A549 (cell line): ENCODE measurements at regions not wholly inside any gene's neighbourhood (a gene's known extent, or its start where the extent isn't known, plus 50 kb on each side); places are given as distances from the start of the nearest gene placed in this dataset.

Experiments used
- ATAC-seq, 2 experiments: fragments of 200-7000 bp in 1 of 2; fragments of >200 bp in 1 of 2; cut with Nextera tagmentation in 1 of 2; cut with Tn5 transposase in 1 of 2; 3 replicates each; pipeline versions ENCODE4 v1.8.0 to v1.9.1; 2018 to 2020; ENCODE audit warnings: mild to moderate bottlenecking in 1 of 2, moderate library complexity in 1 of 2
- CTCF ChIA-PET: fragments of 300-600 bp; sonication (Branson Sonifier 250); formaldehyde crosslinking; extraction: SDS; loops from one replicate; lab custom pipeline; 2021; ENCODE audit warnings: antibody characterized with exemption, inconsistent platforms; lab: Yijun Ruan, JAX
- POLR2A ChIA-PET: fragments of 350-600 bp; formaldehyde crosslinking; extraction: SDS; loops from one replicate; lab custom pipeline; 2021; ENCODE audit warnings: antibody characterized with exemption, inconsistent platforms; lab: Yijun Ruan, JAX
- DNase-seq, 2 experiments: peaks; one replicate each; pipeline versions ENCODE4 v3.0.0 to v3.0.0-alpha.2; 2011 to 2016; ENCODE audit warnings: low read depth in 1 of 2, low spot score in 1 of 2
- FAIRE-seq: peaks from 2 replicates; lab custom pipeline; 2011; peaks lifted over from hg19 to GRCh38; lab: Jason Lieb, UNC
- H3K27ac ChIP-seq, 2 experiments: fragments of >200 bp; sonication (Bioruptor Twin); formaldehyde crosslinking; 3 replicates each; pipeline ENCODE4 v1.5.1; 2016 to 2017
- H3K4me1 ChIP-seq: fragments of >200 bp; sonication (Bioruptor Twin); formaldehyde crosslinking; 3 replicates; pipeline ENCODE4 v1.6.1; 2016
- H3K4me2 ChIP-seq: fragments of >200 bp; sonication (Bioruptor Twin); formaldehyde crosslinking; 3 replicates; pipeline ENCODE4 v1.6.1; 2016
- H3K4me3 ChIP-seq: fragments of >200 bp; sonication (Bioruptor Twin); formaldehyde crosslinking; 3 replicates; pipeline ENCODE4 v1.5.1; 2016
- H3K9me3 ChIP-seq: fragments of >200 bp; sonication (Bioruptor Twin); formaldehyde crosslinking; 3 replicates; pipeline ENCODE4 v1.6.1; 2016
- CBX2 ChIP-seq: fragments of 200-600 bp; sonication (generic); IDR thresholded peaks from 2 replicates; pipeline ENCODE4 v1.6.1; 2016; ENCODE audit warnings: low read depth, mild to moderate bottlenecking, borderline replicate concordance
- CEBPB ChIP-seq, 2 experiments: fragments of >200 bp in 1 of 2; sonication (Bioruptor Twin) in 1 of 2; formaldehyde crosslinking in 1 of 2; IDR thresholded peaks; 2 replicates each; pipeline ENCODE4 v1.6.1; 2012 to 2016
- CHD4 ChIP-seq: fragments of 200-600 bp; sonication (generic); IDR thresholded peaks from 2 replicates; pipeline ENCODE4 v1.6.1; 2016; ENCODE audit warnings: antibody characterized with exemption, mild to moderate bottlenecking, borderline replicate concordance
- EHMT2 ChIP-seq: fragments of 200-600 bp; sonication (generic); IDR thresholded peaks from 2 replicates; pipeline ENCODE4 v1.6.1; 2016; ENCODE audit warnings: antibody characterized with exemption, low read depth, mild to moderate bottlenecking, moderate library complexity
- ESRRA ChIP-seq: fragments of 150-350 bp; IDR thresholded peaks from 2 replicates; pipeline ENCODE4 v1.6.1; 2014; ENCODE audit warnings: mild to moderate bottlenecking, low read length, borderline replicate concordance
- FOSB ChIP-seq: fragments of 250-450 bp; sonication (Bioruptor Pico); IDR thresholded peaks from 2 replicates; pipeline ENCODE4 v1.5.0; 2020; ENCODE audit warnings: mild to moderate bottlenecking, moderate library complexity
- FOSL2 ChIP-seq, 2 experiments: fragments of 450-650 bp in 1 of 2; fragments of >200 bp in 1 of 2; sonication (Bioruptor Twin) in 1 of 2; formaldehyde crosslinking; IDR thresholded peaks; 2 replicates each; pipeline versions ENCODE4 v1.5.0 to v1.6.1; 2016 to 2020; ENCODE audit warnings: mild to moderate bottlenecking in 1 of 2, moderate library complexity in 1 of 2
- HDAC2 ChIP-seq: fragments of 200-600 bp; sonication (generic); IDR thresholded peaks from 2 replicates; pipeline ENCODE4 v1.6.1; 2016
- HEYL ChIP-seq: fragments of 250-450 bp; sonication (Bioruptor Pico); IDR thresholded peaks from 2 replicates; pipeline ENCODE4 v1.8.0; 2021; ENCODE audit warnings: mild to moderate bottlenecking, moderate library complexity
- HOXB13 ChIP-seq: fragments of 250-450 bp; sonication (Bioruptor Pico); IDR thresholded peaks from 2 replicates; pipeline ENCODE4 v1.5.0; 2020; ENCODE audit warnings: low read depth, mild to moderate bottlenecking, moderate library complexity
- JUN ChIP-seq, 2 experiments: fragments of >200 bp; sonication (Bioruptor Twin); formaldehyde crosslinking; IDR thresholded peaks; 2 replicates in 1 of 2; 3 replicates in 1 of 2; pipeline ENCODE4 v1.6.1; 2016 to 2017
- JUNB ChIP-seq: fragments of >200 bp; sonication (Bioruptor Twin); formaldehyde crosslinking; IDR thresholded peaks from 2 replicates; pipeline ENCODE4 v1.6.1; 2016
- KDM1A ChIP-seq: fragments of 200-600 bp; sonication (generic); IDR thresholded peaks from 2 replicates; pipeline ENCODE4 v1.6.1; 2016; ENCODE audit warnings: low read depth, mild to moderate bottlenecking
- MAZ ChIP-seq: fragments of 150-350 bp; IDR thresholded peaks from 2 replicates; pipeline ENCODE4 v1.6.1; 2014; ENCODE audit warnings: antibody characterized with exemption, low read depth, low read length, borderline replicate concordance
- NFE2L2 ChIP-seq: fragments of 150-350 bp; conservative IDR thresholded peaks from 2 replicates; pipeline ENCODE4 v1.6.1; 2014; ENCODE audit warnings: low read length
- PHF8 ChIP-seq: fragments of 200-600 bp; sonication (generic); IDR thresholded peaks from 2 replicates; pipeline ENCODE4 v1.6.1; 2016; ENCODE audit warnings: low read depth, mild to moderate bottlenecking, antibody characterized with exemption, moderate library complexity, borderline replicate concordance
- POLR2A ChIP-seq: IDR thresholded peaks from 2 replicates; pipeline ENCODE4 v1.6.1; 2012; ENCODE audit warnings: mild to moderate bottlenecking, low read length
- RAD21 ChIP-seq, 2 experiments: fragments of >200 bp in 1 of 2; sonication (Bioruptor Twin) in 1 of 2; formaldehyde crosslinking in 1 of 2; IDR thresholded peaks in 1 of 2; conservative IDR thresholded peaks in 1 of 2; 2 replicates in 1 of 2; 3 replicates in 1 of 2; pipeline ENCODE4 v1.6.1; 2012 to 2018; ENCODE audit warnings: inconsistent platforms in 1 of 2
- RNF2 ChIP-seq: fragments of 200-600 bp; sonication (generic); IDR thresholded peaks from 2 replicates; pipeline ENCODE4 v1.6.1; 2016; ENCODE audit warnings: low read depth, mild to moderate bottlenecking, antibody characterized with exemption, moderate library complexity, borderline replicate concordance
- TFCP2L1 ChIP-seq: fragments of 250-450 bp; sonication (Bioruptor Pico); IDR thresholded peaks from 2 replicates; pipeline ENCODE4 v1.5.0; 2021; ENCODE audit warnings: mild to moderate bottlenecking
- WGBS: methylation state at CpG from one replicate; pipeline ENCODE4 v1.1.6; 2017; ENCODE audit errors: missing lambda C conversion rate; 5-methylcytosine and 5-hydroxymethylcytosine counted together
- TF ChIP-seq, protein P1 (sequence below): fragments of >200 bp; sonication (Bioruptor Twin); formaldehyde crosslinking; IDR thresholded peaks from 2 replicates; pipeline ENCODE4 v1.6.1; 2016
- TF ChIP-seq, protein P2 (sequence below): fragments of 250-450 bp; sonication (Bioruptor Pico); IDR thresholded peaks from 2 replicates; pipeline ENCODE4 v1.5.0; 2021; ENCODE audit warnings: mild to moderate bottlenecking, moderate library complexity, borderline replicate concordance
- TF ChIP-seq, protein P3 (sequence below): IDR thresholded peaks from 2 replicates; pipeline ENCODE4 v1.6.1; 2012
- TF ChIP-seq, protein P4 (sequence below): fragments of 200-600 bp; sonication (generic); IDR thresholded peaks from 2 replicates; pipeline ENCODE4 v1.6.1; 2016; ENCODE audit warnings: antibody characterized with exemption, mild to moderate bottlenecking, moderate library complexity
- TF ChIP-seq, protein P5 (sequence below): fragments of >200 bp; sonication (Bioruptor Twin); formaldehyde crosslinking; IDR thresholded peaks from 3 replicates; pipeline ENCODE4 v1.5.1; 2016

DNA sequence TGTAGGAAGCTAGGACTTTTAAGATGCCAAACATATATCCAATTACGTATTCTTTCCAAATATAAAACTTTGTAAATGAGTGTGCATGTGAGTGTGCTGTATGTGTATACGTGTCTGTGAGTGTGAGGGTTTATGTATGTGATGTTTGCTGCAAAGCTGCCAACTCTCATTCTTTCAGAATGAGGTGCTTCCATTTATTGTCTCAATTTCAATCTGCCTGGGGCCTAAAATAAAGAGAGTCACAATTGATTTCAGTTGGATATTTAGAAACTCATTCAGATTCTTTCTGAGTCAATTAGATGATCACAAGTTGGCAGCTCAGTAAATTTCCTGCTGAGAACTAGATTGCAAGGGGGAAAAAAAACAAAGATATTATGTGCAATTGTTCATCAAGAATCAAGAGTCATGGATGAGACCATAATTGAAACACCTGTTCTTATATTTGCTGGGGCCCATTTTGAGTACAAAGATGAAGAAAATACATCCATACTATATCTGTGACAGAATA is 621.2 kb upstream of the ACVR2A start:
- ChIA-PET CTCF (no interaction called here), POLR2A (no interaction called here)
- 1% methylated on average over 2 of the region's 2 CpGs for WGBS
- DNase-seq = no peak
- Histone ChIP-seq H3K4me1 (no peaks in the 10 kb centered on the region), H3K9me3 (no peaks in the 10 kb centered on the region), H3K27ac (no peak overlapping the region), H3K4me3 (no peak overlapping the region), H3K4me2 (no peak overlapping the region)
- TF ChIP-seq CEBPB (IDR thresholded peaks at IDR 0.05) = no peak
- no peak for TF ChIP-seq MAZ
- TF ChIP-seq, protein P1, sequence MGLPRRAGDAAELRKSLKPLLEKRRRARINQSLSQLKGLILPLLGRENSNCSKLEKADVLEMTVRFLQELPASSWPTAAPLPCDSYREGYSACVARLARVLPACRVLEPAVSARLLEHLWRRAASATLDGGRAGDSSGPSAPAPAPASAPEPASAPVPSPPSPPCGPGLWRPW = no peak
- TF ChIP-seq, protein P2, sequence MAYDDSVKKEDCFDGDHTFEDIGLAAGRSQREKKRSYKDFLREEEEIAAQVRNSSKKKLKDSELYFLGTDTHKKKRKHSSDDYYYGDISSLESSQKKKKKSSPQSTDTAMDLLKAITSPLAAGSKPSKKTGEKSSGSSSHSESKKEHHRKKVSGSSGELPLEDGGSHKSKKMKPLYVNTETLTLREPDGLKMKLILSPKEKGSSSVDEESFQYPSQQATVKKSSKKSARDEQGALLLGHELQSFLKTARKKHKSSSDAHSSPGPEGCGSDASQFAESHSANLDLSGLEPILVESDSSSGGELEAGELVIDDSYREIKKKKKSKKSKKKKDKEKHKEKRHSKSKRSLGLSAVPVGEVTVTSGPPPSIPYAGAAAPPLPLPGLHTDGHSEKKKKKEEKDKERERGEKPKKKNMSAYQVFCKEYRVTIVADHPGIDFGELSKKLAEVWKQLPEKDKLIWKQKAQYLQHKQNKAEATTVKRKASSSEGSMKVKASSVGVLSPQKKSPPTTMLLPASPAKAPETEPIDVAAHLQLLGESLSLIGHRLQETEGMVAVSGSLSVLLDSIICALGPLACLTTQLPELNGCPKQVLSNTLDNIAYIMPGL = no peak
- TF ChIP-seq HDAC2 = no peak
- no peak for FAIRE-seq
- no peak for ATAC-seq

DNA sequence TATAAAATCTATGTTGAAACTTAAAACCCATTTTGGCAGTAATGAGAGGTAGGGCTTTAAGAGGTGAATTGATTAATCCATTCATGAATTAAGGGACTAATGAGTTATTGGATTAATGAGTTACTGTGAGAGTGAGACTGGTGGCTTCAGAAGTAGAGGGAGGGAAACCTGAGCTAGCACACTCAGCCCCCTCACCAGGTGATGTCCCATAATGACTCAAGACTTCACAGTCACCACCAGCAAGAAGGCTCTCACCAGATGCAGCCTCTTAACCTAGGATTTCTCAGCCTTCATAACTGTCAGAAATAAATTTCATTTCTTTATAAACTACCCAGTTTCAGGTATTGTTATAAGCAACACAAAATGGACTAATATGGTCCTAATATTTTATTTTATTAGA is 621.7 kb upstream of the ACVR2A start:
- CTCF ChIA-PET = no interaction called here
- ATAC-seq (no peak), DNase-seq (no peak)
- POLR2A ChIA-PET = no interaction called here
- Histone ChIP-seq H3K4me3 (no peak overlapping the region), H3K4me1 (no peaks in the 10 kb centered on the region), H3K9me3 (no peaks in the 10 kb centered on the region), H3K4me2 (no peak overlapping the region), H3K27ac (no peak overlapping the region)
- TF ChIP-seq, protein P2 = no peak
- TF ChIP-seq CHD4 = no peak
- TF ChIP-seq, protein P3, sequence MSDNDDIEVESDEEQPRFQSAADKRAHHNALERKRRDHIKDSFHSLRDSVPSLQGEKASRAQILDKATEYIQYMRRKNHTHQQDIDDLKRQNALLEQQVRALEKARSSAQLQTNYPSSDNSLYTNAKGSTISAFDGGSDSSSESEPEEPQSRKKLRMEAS = no peak
- TF ChIP-seq NFE2L2 = no peak
- TF ChIP-seq CBX2 = no peak
- TF ChIP-seq RNF2 = no peak
- TF ChIP-seq, protein P4, sequence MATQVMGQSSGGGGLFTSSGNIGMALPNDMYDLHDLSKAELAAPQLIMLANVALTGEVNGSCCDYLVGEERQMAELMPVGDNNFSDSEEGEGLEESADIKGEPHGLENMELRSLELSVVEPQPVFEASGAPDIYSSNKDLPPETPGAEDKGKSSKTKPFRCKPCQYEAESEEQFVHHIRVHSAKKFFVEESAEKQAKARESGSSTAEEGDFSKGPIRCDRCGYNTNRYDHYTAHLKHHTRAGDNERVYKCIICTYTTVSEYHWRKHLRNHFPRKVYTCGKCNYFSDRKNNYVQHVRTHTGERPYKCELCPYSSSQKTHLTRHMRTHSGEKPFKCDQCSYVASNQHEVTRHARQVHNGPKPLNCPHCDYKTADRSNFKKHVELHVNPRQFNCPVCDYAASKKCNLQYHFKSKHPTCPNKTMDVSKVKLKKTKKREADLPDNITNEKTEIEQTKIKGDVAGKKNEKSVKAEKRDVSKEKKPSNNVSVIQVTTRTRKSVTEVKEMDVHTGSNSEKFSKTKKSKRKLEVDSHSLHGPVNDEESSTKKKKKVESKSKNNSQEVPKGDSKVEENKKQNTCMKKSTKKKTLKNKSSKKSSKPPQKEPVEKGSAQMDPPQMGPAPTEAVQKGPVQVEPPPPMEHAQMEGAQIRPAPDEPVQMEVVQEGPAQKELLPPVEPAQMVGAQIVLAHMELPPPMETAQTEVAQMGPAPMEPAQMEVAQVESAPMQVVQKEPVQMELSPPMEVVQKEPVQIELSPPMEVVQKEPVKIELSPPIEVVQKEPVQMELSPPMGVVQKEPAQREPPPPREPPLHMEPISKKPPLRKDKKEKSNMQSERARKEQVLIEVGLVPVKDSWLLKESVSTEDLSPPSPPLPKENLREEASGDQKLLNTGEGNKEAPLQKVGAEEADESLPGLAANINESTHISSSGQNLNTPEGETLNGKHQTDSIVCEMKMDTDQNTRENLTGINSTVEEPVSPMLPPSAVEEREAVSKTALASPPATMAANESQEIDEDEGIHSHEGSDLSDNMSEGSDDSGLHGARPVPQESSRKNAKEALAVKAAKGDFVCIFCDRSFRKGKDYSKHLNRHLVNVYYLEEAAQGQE = no peak
- TF ChIP-seq HEYL = no peak
- TF ChIP-seq POLR2A = no peak
- no peak for TF ChIP-seq KDM1A
- TF ChIP-seq RAD21 (conservative IDR thresholded peaks at IDR 0.05 in 1 of 2, IDR thresholded peaks at IDR 0.05 in 1 of 2) = no peak
- TF ChIP-seq, all 56 proteins: peak for 0
- no peak for FAIRE-seq

DNA sequence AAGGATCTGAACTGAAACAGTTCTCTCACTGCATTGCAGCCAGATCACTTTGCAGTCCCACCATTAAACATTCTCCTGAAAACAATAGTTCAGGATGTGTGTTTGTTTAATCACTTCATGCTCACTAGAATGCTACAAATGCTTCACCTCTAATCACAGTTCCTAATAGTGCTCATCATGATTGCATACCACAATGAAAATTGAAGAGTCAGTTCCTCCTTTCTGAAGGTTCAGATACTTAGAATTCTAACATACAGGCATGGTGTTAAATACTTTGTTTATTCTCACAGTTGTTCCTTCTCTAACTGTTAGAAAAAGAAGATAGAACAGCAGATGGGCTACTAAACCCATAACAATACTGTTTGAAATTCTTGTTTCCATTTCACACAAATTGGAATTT is 622.3 kb upstream of the ACVR2A start:
- Histone ChIP-seq H3K9me3 (no peaks in the 10 kb centered on the region), H3K4me1 (no peaks in the 10 kb centered on the region), H3K27ac (no peak overlapping the region), H3K4me3 (no peak overlapping the region), H3K4me2 (no peak overlapping the region)
- ATAC-seq = no peak
- DNase-seq = no peak
- POLR2A ChIA-PET = no interaction called here
- CTCF ChIA-PET = no interaction called here
- FAIRE-seq = no peak
- no peak for TF ChIP-seq TFCP2L1 (CRISPR knock-in tag)
- TF ChIP-seq, protein P5, sequence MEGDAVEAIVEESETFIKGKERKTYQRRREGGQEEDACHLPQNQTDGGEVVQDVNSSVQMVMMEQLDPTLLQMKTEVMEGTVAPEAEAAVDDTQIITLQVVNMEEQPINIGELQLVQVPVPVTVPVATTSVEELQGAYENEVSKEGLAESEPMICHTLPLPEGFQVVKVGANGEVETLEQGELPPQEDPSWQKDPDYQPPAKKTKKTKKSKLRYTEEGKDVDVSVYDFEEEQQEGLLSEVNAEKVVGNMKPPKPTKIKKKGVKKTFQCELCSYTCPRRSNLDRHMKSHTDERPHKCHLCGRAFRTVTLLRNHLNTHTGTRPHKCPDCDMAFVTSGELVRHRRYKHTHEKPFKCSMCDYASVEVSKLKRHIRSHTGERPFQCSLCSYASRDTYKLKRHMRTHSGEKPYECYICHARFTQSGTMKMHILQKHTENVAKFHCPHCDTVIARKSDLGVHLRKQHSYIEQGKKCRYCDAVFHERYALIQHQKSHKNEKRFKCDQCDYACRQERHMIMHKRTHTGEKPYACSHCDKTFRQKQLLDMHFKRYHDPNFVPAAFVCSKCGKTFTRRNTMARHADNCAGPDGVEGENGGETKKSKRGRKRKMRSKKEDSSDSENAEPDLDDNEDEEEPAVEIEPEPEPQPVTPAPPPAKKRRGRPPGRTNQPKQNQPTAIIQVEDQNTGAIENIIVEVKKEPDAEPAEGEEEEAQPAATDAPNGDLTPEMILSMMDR = no peak
- TF ChIP-seq FOSB (CRISPR knock-in tag) = no peak
- TF ChIP-seq PHF8 = no peak
- no peak for TF ChIP-seq HOXB13 (CRISPR knock-in tag)
- TF ChIP-seq FOSL2 (IDR thresholded peaks at IDR 0.05) = no peak
- TF ChIP-seq FOSL2 (CRISPR knock-in tag; IDR thresholded peaks at IDR 0.05) = no peak
- no peak for TF ChIP-seq RAD21 (conservative IDR thresholded peaks at IDR 0.05 in 1 of 2, IDR thresholded peaks at IDR 0.05 in 1 of 2)
- TF ChIP-seq, protein P3 = no peak
- no peak for TF ChIP-seq EHMT2
- no peak for TF ChIP-seq NFE2L2
- no peak for TF ChIP-seq JUN (IDR thresholded peaks at IDR 0.05)
- TF ChIP-seq JUNB = no peak
- TF ChIP-seq KDM1A = no peak
- no peak for TF ChIP-seq ESRRA
